MCF 10A (cell line): ENCODE measurements at regions not wholly inside any gene's neighbourhood (a gene's known extent, or its start where the extent isn't known, plus 50 kb on each side); places are given as distances from the start of the nearest gene placed in this dataset.

Source experiments
- BruUV-seq: library from RNA; stranded (reverse); fragments of 400-500 nt; replicated peaks from 2 replicates; lab custom pipeline; 2021; lab: Mats Ljungman, UMichigan
- CTCF ChIA-PET: fragments of 300-600 bp; sonication (Branson Sonifier 250); formaldehyde crosslinking; extraction: SDS; loops from one replicate; lab custom pipeline; 2021; ENCODE audit warnings: antibody characterized with exemption, inconsistent platforms; lab: Yijun Ruan, JAX
- POLR2A ChIA-PET: fragments of 300-600, 350-650 bp; sonication (Branson Sonifier 250); formaldehyde crosslinking; extraction: SDS; loops from one replicate; lab custom pipeline; 2020; ENCODE audit warnings: antibody characterized with exemption, inconsistent platforms; lab: Yijun Ruan, JAX
- DNase-seq: peaks from one replicate; pipeline ENCODE4 v3.0.0-alpha.2; 2018; ENCODE audit not compliant: unreplicated experiment
- H3K27ac Mint-ChIP-seq: one replicate; pipeline ENCODE4 v1.8.0; 2022; ENCODE audit warnings: mild to moderate bottlenecking, low read depth, mixed read lengths; ENCODE audit not compliant: unreplicated experiment
- H3K27me3 Mint-ChIP-seq: one replicate; pipeline ENCODE4 v1.8.0; 2022; ENCODE audit warnings: mixed read lengths; ENCODE audit not compliant: insufficient read depth, unreplicated experiment
- H3K36me3 Mint-ChIP-seq: one replicate; pipeline ENCODE4 v1.8.0; 2022; ENCODE audit warnings: mild to moderate bottlenecking, moderate library complexity, mixed read lengths; ENCODE audit not compliant: insufficient read depth, unreplicated experiment
- H3K4me1 Mint-ChIP-seq: one replicate; pipeline ENCODE4 v1.8.0; 2022; ENCODE audit warnings: mixed read lengths; ENCODE audit not compliant: insufficient read depth, unreplicated experiment
- H3K4me3 Mint-ChIP-seq: one replicate; pipeline ENCODE4 v1.8.0; 2022; ENCODE audit warnings: mild to moderate bottlenecking, moderate library complexity, mixed read lengths; ENCODE audit not compliant: unreplicated experiment
- H3K9me3 Mint-ChIP-seq: one replicate; pipeline ENCODE4 v1.8.0; 2022; ENCODE audit warnings: mixed read lengths; ENCODE audit not compliant: unreplicated experiment
- CTCF ChIP-seq: fragments of 200-600 bp; IDR thresholded peaks from one replicate; pipeline ENCODE4 v1.8.0; 2022; ENCODE audit warnings: antibody characterized with exemption, mild to moderate bottlenecking; ENCODE audit not compliant: unreplicated experiment
- intact Hi-C: fragments of 100-400 bp; cut with micrococcal nuclease; formaldehyde crosslinking; loops from 2 replicates; pipeline ENCODE4 v1.14.1; 2022

- intact Hi-C loops = no loop called here
- POLR2A ChIA-PET = no interaction called here
- Mint-ChIP-seq H3K36me3 (no peaks in the 10 kb centered on the region), H3K4me3 (no peak overlapping the region), H3K4me1 (no peaks in the 10 kb centered on the region), H3K27ac (no peak overlapping the region), H3K27me3 (peaks cover 62% of the 10 kb centered on the region), H3K9me3 (no peaks in the 10 kb centered on the region)
- no TSS peak for BruUV-seq
- no peak for DNase-seq
- CTCF ChIA-PET = interaction anchor here (0.6 kb wide), 1 partner anchor 97 kb away, joined by 4 read pairs; no protein-coding TSS in a partner anchor
- no peak for TF ChIP-seq CTCF
Measured at GRCh38 chr3:187450431-187451190, 82.4 kb downstream of the RTP4 start.

- H3K9me3 Mint-ChIP-seq = no peaks in the 10 kb centered on the region
- no peak for TF ChIP-seq CTCF
- H3K27ac Mint-ChIP-seq = no peak overlapping the region
- intact Hi-C loops = no loop called here
- H3K4me3 Mint-ChIP-seq = no peak overlapping the region
- POLR2A ChIA-PET = interaction anchor here (0.6 kb wide), 1 partner anchor 171 kb away, joined by 3 read pairs; no protein-coding TSS in a partner anchor
- no peaks in the 10 kb centered on the region for H3K4me1 Mint-ChIP-seq
- no peak for DNase-seq
- no TSS peak for BruUV-seq
- CTCF ChIA-PET = interaction anchor here (1.1 to 1.5 kb wide), 3 partner anchors 119 to 265 kb away, joined by 3 to 5 read pairs (median 3); no protein-coding TSS in a partner anchor
- no peaks in the 10 kb centered on the region for H3K36me3 Mint-ChIP-seq
- H3K27me3 Mint-ChIP-seq = peaks cover 42% of the 10 kb centered on the region
Measured at GRCh38 chr3:187448674-187449073, 80.5 kb downstream of the RTP4 start.

- Mint-ChIP-seq H3K9me3 (no peaks in the 10 kb centered on the region), H3K36me3 (no peaks in the 10 kb centered on the region), H3K4me3 (no peak overlapping the region), H3K27me3 (peaks cover 38% of the 10 kb centered on the region), H3K27ac (no peak overlapping the region), H3K4me1 (no peaks in the 10 kb centered on the region)
- BruUV-seq = no TSS peak
- ChIA-PET POLR2A (no interaction called here), CTCF (interaction anchor here (0.5 to 1.5 kb wide), 5 partner anchors 14 to 266 kb away, joined by 3 to 5 read pairs (median 3); no protein-coding TSS in a partner anchor)
- DNase-seq = no peak
- no peak for TF ChIP-seq CTCF
- intact Hi-C loops = no loop called here
Measured at GRCh38 chr3:187447737-187448136, 79.6 kb downstream of the RTP4 start.

- no peaks in the 10 kb centered on the region for H3K4me1 Mint-ChIP-seq
- no peaks in the 10 kb centered on the region for H3K9me3 Mint-ChIP-seq
- H3K27me3 Mint-ChIP-seq = peaks cover 22% of the 10 kb centered on the region
- DNase-seq = no peak
- TF ChIP-seq CTCF = no peak
- H3K36me3 Mint-ChIP-seq = no peaks in the 10 kb centered on the region
- no peak overlapping the region for H3K4me3 Mint-ChIP-seq
- intact Hi-C loops = no loop called here
- H3K27ac Mint-ChIP-seq = no peak overlapping the region
- CTCF ChIA-PET = no interaction called here
- BruUV-seq = no TSS peak
- POLR2A ChIA-PET = interaction anchor here (0.6 kb wide), 1 partner anchor 232 kb away, joined by 5 read pairs; no protein-coding TSS in a partner anchor
Measured at GRCh38 chr3:187445356-187445755, 77.2 kb downstream of the RTP4 start.
